Skin epidermis (tissue), 12 donors: ENCODE measurements at regions not wholly inside any gene's neighbourhood (a gene's known extent, or its start where the extent isn't known, plus 50 kb on each side); places are given as distances from the start of the nearest gene placed in this dataset.

ENCODE experiments used
- H3K27ac ChIP-seq, 21 experiments: fragments of 200-600 bp; sonication (generic) in 11 of 21; one replicate each; pipeline ENCODE4 v1.5.0; 2020; ENCODE audit warnings: mild to moderate bottlenecking in 3 of 21, inconsistent platforms in 2 of 21, moderate library complexity in 2 of 21
- H3K4me3 ChIP-seq, 7 experiments: fragments of 200-600 bp; sonication (generic) in 2 of 7; one replicate each; pipeline ENCODE4 v1.5.0; 2020; ENCODE audit warnings: inconsistent platforms in 2 of 7, mild to moderate bottlenecking in 2 of 7, moderate library complexity in 1 of 7

GRCh38 chr1:82219841-82220240, 419.1 kb downstream of the ADGRL2 start:
- H3K27ac ChIP-seq = no peak overlapping the region
- H3K4me3 ChIP-seq = no peak overlapping the region

DNA sequence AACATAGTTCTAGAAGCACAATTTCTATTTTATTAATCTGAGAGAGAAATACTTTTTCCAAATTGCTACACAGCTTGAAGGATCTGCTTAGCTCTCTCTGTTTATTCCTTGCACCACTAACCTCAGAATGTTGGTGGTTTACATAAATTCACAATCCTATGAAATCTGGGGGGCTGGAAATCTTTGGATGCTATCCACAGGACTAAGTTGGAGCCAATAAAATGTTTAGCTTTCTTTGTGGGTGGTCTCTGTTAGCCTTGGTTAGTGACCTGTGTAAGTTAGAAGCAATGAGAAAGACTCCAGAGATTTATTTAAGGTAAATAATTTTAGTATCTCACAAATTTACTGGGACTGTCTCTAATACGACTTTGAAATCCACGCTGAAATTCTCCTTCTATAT, 418.1 kb downstream of the ADGRL2 start:
- Histone ChIP-seq H3K4me3 (no peak overlapping the region), H3K27ac (no peak overlapping the region)

GRCh38 chr1:82215853-82216175, 415.1 kb downstream of the ADGRL2 start:
- Histone ChIP-seq H3K4me3 (no peak overlapping the region), H3K27ac (no peak overlapping the region)

- no peak overlapping the region for H3K27ac ChIP-seq
Observed at GRCh38 chr1:82215056-82215852, 414.5 kb downstream of the ADGRL2 start.

GRCh38 chr1:82214606-82215005, 413.9 kb downstream of the ADGRL2 start:
- Histone ChIP-seq H3K27ac (no peak overlapping the region), H3K4me3 (no peak overlapping the region)

More at GRCh38 chr1:82215056-82215852, 414.5 kb downstream of the ADGRL2 start:
- H3K4me3 ChIP-seq = no peak overlapping the region

DNA sequence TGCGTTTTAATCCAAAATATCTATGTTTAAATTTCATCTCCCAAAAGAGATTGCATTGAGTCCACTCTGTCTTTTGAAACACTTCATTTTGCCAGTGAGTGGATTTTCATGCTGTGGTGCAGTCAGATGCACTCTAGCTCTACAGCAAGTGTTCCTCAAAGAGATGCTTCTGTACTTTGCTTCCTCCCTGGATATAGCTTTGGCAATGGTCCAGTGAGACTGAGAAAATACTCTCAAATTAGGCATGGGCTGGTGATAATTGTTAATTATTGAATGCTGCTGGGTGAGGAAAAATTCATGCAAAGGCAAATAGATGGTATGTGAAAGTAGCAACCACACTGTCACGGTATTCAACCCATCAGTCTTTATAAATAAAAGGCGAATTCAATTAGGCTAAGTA, 396.9 kb downstream of the ADGRL2 start:
- no peak overlapping the region for H3K27ac ChIP-seq

GRCh38 chr1:82195245-82195644, 394.5 kb downstream of the ADGRL2 start:
- H3K4me3 ChIP-seq = no peak overlapping the region
- H3K27ac ChIP-seq = no peak overlapping the region

More for the DNA sequence above, 396.9 kb downstream of the ADGRL2 start:
- H3K4me3 ChIP-seq = no peak overlapping the region

- no peak overlapping the region for H3K4me3 ChIP-seq
- H3K27ac ChIP-seq = no peak overlapping the region
Observed at GRCh38 chr1:82185084-82185483, 384.4 kb downstream of the ADGRL2 start.

DNA sequence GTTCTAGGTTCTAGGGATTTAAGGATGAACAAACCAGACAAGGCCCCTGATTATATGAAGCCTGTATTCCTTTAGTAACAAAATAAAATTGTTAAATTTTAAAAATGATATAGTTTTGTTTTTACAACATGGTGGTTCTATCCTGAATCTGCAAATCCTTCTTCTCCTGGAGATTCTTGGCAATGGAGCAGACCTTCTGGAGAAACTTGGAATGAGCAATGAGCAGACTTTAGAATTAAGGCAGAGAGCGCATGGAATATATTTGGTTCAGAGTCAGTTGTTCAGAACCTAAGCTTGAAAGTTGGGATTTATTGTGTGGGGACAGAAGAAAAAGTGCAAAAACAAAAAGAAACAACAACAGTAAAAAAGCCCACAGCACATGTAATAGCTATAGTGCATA, 381.1 kb downstream of the ADGRL2 start:
- H3K27ac ChIP-seq = no peak overlapping the region

GRCh38 chr1:82179131-82179530, 378.4 kb downstream of the ADGRL2 start:
- Histone ChIP-seq H3K27ac (no peak overlapping the region), H3K4me3 (no peak overlapping the region)

More for the DNA sequence above, 381.1 kb downstream of the ADGRL2 start:
- no peak overlapping the region for H3K4me3 ChIP-seq

GRCh38 chr1:82177192-82177591, 376.5 kb downstream of the ADGRL2 start:
- no peak overlapping the region for H3K4me3 ChIP-seq
- H3K27ac ChIP-seq = no peak overlapping the region

GRCh38 chr1:82171955-82172354, 371.2 kb downstream of the ADGRL2 start:
- H3K27ac ChIP-seq = no peak overlapping the region
- H3K4me3 ChIP-seq = no peak overlapping the region

- no peak overlapping the region for H3K27ac ChIP-seq
- no peak overlapping the region for H3K4me3 ChIP-seq
Observed at GRCh38 chr1:82168482-82168881, 367.7 kb downstream of the ADGRL2 start.

- no peak overlapping the region for H3K4me3 ChIP-seq
Observed at GRCh38 chr1:82165304-82165703, 364.6 kb downstream of the ADGRL2 start.

GRCh38 chr1:82162486-82163420, 362.0 kb downstream of the ADGRL2 start:
- no peak overlapping the region for H3K27ac ChIP-seq
- H3K4me3 ChIP-seq = no peak overlapping the region

More at GRCh38 chr1:82165304-82165703, 364.6 kb downstream of the ADGRL2 start:
- H3K27ac ChIP-seq = no peak overlapping the region

GRCh38 chr1:82161700-82162141, 361.0 kb downstream of the ADGRL2 start:
- H3K27ac ChIP-seq = peak overlapping the region in 4 of 21 experiments; percentile 25 to 61 (median 42)
- H3K4me3 ChIP-seq = peak overlapping the region in 2 of 7 experiments; percentile 1 to 16

- H3K27ac ChIP-seq = peak overlapping the region in 1 of 21 experiments; percentile 37
- no peak overlapping the region for H3K4me3 ChIP-seq
Observed at GRCh38 chr1:82160903-82161302, 360.2 kb downstream of the ADGRL2 start.

DNA sequence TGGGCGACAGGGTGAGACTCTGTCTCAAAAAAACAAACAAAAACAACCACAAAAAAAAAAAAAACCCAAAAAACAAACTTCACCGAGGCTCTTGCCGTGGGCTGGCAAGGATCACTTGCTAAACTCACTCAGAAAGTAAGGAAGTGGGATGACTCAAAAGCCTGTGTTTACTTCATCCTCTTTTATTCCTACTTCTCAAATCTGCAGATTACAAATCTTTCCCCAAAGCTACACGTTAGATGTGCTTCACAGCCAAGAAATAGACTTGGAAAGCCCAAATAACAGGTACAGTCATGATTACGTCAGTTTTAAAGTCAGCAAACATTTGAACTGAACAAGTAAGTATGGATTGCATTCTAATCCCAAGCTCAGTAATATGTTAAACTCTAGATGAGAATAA, 359.3 kb downstream of the ADGRL2 start:
- no peak overlapping the region for H3K27ac ChIP-seq
- H3K4me3 ChIP-seq = no peak overlapping the region

- no peak overlapping the region for H3K4me3 ChIP-seq
- H3K27ac ChIP-seq = no peak overlapping the region
Observed at GRCh38 chr1:82158981-82159380, 358.2 kb downstream of the ADGRL2 start.

- H3K27ac ChIP-seq = no peak overlapping the region
- no peak overlapping the region for H3K4me3 ChIP-seq
Observed at GRCh38 chr1:82154219-82154970, 353.7 kb downstream of the ADGRL2 start.
